SU-DHL-6 (cell line): ENCODE measurements at regions not wholly inside any gene's neighbourhood (a gene's known extent, or its start where the extent isn't known, plus 50 kb on each side); places are given as distances from the start of the nearest gene placed in this dataset.

Experiments
- H2AFZ ChIP-seq: fragments of 200-600 bp; sonication (generic); 2 replicates; pipeline ENCODE4 v1.6.1; 2014; ENCODE audit warnings: low read depth, mild to moderate bottlenecking, moderate library complexity, mixed read lengths, antibody characterized with exemption, low read length; ENCODE audit not compliant: severe bottlenecking
- H3F3A ChIP-seq: fragments of 200-600 bp; shearing (Covaris generic); 2 replicates; pipeline ENCODE4 v1.6.0; 2016; ENCODE audit warnings: antibody characterized with exemption, mild to moderate bottlenecking; ENCODE audit not compliant: insufficient read depth
- H3K27ac ChIP-seq: fragments of 200-600 bp; sonication (generic); 2 replicates; pipeline ENCODE4 v1.5.1; 2016; ENCODE audit warnings: low read depth, mild to moderate bottlenecking, low read length, moderate library complexity, mixed read lengths
- H3K27me3 ChIP-seq: fragments of 200-600 bp; sonication (generic), shearing (Covaris generic); 2 replicates; pipeline ENCODE4 v1.6.0; 2014; ENCODE audit warnings: mild to moderate bottlenecking, low read length
- H3K36me3 ChIP-seq: fragments of 200-600 bp; sonication (generic); 2 replicates; pipeline ENCODE4 v1.6.1; 2014; ENCODE audit warnings: mild to moderate bottlenecking, low read length, mixed read lengths
- H3K4me2 ChIP-seq: fragments of 300-600, 200-600 bp; shearing (Covaris generic), sonication (generic); 2 replicates; pipeline ENCODE4 v1.6.0; 2014; ENCODE audit warnings: low read length, low read depth, mild to moderate bottlenecking; ENCODE audit not compliant: poor library complexity, severe bottlenecking
- H3K4me3 ChIP-seq: fragments of 200-600 bp; sonication (generic); 2 replicates; pipeline ENCODE4 v1.5.1; 2014; ENCODE audit warnings: antibody characterized with exemption, low read length, mild to moderate bottlenecking, mixed read lengths; ENCODE audit not compliant: insufficient read depth, poor library complexity, severe bottlenecking
- H3K79me2 ChIP-seq: fragments of 200-600 bp; sonication (generic); 2 replicates; pipeline ENCODE4 v1.6.1; 2014; ENCODE audit warnings: mild to moderate bottlenecking, low read length, moderate library complexity; ENCODE audit not compliant: insufficient read depth
- H3K9ac ChIP-seq: fragments of 200-600 bp; sonication (generic); 2 replicates; pipeline ENCODE4 v1.7.0; 2014; ENCODE audit warnings: mild to moderate bottlenecking, low read length
- H3K9me2 ChIP-seq: fragments of 200-600 bp; sonication (generic); replicated peaks from 2 replicates; pipeline ENCODE4 v1.6.1; 2014; ENCODE audit warnings: low read length; ENCODE audit not compliant: insufficient read depth
- H3K9me3 ChIP-seq: fragments of 200-600 bp; sonication (generic); 2 replicates; pipeline ENCODE4 v1.6.1; 2014; ENCODE audit warnings: low read length, mixed read lengths; ENCODE audit not compliant: insufficient read depth
- H4K20me1 ChIP-seq: fragments of 200-600 bp; sonication (generic); 2 replicates; pipeline ENCODE4 v1.6.1; 2014; ENCODE audit warnings: low read depth, mild to moderate bottlenecking, antibody characterized with exemption, low read length, moderate library complexity, mixed read lengths
- EZH2phosphoT487 ChIP-seq: fragments of 200-600 bp; sonication (generic), shearing (Covaris generic); conservative IDR thresholded peaks from 2 replicates; pipeline ENCODE4 v1.6.1; 2018; ENCODE audit warnings: mild to moderate bottlenecking, antibody characterized with exemption, low read length, moderate library complexity, mixed read lengths
- TF ChIP-seq, protein P1 (sequence below): fragments of 200-600 bp; sonication (generic); IDR thresholded peaks from one replicate; pipeline ENCODE4 v1.5.1; 2017; ENCODE audit warnings: antibody characterized with exemption, mild to moderate bottlenecking, low read length, moderate library complexity; ENCODE audit not compliant: insufficient read depth, poor library complexity, severe bottlenecking

DNA sequence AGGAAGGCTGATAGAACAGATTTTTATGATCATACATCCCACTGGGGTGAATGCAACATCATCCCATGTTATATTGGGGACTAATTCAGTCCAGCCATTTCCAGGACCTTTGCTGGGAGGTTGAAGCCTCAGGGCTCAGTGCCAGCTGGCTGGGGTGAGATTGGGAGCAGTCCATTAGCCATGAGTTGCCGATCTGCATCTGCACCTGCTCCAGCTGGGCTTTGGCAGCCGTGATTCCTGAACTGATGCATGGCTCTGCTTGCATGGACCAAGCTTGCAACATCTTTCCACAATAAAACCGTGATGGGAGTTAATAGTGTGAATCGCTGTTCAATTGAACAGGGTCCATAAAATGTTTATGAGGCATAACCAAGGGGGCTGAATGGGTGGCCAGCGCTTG, 346.9 kb downstream of the TYW1 start:
- H3F3A ChIP-seq: no peaks in the 10 kb centered on the region
- no peaks in the 10 kb centered on the region for H3K79me2 ChIP-seq
- H4K20me1 ChIP-seq: no peaks in the 10 kb centered on the region
- no peak overlapping the region for H3K4me2 ChIP-seq
- no peaks in the 10 kb centered on the region for H3K9me2 ChIP-seq
- no peak overlapping the region for H3K4me3 ChIP-seq
- H3K27me3 ChIP-seq: no peaks in the 10 kb centered on the region
- H3K9ac ChIP-seq: no peak overlapping the region
- H2AFZ ChIP-seq: no peak overlapping the region
- no peaks in the 10 kb centered on the region for H3K36me3 ChIP-seq
- H3K9me3 ChIP-seq: 0 out of 2 replicates have a peak, but pooled peaks cover 3% of the 10 kb centered on the region
- no peak overlapping the region for H3K27ac ChIP-seq
- TF ChIP-seq, protein P1, sequence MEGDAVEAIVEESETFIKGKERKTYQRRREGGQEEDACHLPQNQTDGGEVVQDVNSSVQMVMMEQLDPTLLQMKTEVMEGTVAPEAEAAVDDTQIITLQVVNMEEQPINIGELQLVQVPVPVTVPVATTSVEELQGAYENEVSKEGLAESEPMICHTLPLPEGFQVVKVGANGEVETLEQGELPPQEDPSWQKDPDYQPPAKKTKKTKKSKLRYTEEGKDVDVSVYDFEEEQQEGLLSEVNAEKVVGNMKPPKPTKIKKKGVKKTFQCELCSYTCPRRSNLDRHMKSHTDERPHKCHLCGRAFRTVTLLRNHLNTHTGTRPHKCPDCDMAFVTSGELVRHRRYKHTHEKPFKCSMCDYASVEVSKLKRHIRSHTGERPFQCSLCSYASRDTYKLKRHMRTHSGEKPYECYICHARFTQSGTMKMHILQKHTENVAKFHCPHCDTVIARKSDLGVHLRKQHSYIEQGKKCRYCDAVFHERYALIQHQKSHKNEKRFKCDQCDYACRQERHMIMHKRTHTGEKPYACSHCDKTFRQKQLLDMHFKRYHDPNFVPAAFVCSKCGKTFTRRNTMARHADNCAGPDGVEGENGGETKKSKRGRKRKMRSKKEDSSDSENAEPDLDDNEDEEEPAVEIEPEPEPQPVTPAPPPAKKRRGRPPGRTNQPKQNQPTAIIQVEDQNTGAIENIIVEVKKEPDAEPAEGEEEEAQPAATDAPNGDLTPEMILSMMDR: no peak
- no peak for TF ChIP-seq EZH2phosphoT487

DNA sequence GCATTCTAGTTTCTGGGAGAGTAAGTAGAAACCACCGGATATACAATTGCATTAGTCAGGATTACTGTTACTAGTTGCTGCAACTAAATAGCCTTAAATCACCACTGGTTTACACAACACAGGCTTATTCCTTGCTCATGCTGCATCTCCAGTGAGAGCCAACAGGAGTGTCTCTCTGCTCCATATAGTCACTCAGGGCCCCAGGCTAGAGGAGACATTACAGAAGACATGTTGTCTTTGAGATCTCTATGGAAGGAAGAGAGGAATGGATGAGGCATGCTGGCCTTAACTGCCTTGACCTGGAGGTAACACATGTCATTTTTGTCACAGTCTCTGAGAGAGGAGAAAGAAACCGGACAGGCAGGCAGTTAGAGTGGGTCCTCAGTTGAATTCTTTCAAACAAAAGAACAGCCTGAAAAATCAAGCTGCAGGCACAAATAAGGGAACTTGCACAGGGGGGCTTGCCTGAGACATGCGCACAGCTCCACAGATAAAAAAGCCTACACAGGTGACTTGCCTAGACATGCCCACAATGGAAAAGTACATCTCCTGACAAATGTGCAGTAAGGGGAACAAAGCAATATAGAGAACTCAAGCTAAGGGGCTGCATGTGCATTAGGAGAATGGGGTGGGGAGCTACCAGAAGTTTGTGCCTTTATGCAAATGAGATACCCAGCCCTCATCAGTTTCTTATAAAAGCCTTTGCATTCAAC, 348.0 kb downstream of the TYW1 start:
- H2AFZ ChIP-seq: no peak overlapping the region
- H3K9me2 ChIP-seq: no peaks in the 10 kb centered on the region

DNA sequence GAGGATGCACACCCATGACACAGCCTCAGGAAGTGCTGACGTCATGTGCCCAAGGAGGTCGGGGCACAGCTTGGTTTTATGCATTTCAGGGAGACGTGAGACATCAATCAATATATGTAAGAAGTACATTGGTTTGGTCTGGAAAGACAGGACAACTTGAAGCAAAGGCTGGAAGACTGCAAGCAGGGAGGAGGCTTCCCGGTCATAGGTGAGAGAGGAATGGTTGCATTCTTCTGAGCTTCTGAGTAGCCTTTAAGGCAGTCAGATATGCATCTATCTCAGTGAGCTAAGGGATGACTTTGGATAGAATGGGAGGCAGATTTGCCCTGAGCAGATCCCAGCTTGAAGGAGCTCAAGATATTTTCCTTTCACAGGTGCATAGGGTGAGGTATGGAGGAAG, 349.5 kb downstream of the TYW1 start:
- no peak for TF ChIP-seq EZH2phosphoT487
- TF ChIP-seq, protein P1: no peak
- no peaks in the 10 kb centered on the region for H3K27me3 ChIP-seq
- no peak overlapping the region for H3K4me2 ChIP-seq
- H3K9me2 ChIP-seq: no peaks in the 10 kb centered on the region
- no peaks in the 10 kb centered on the region for H3K79me2 ChIP-seq
- no peaks in the 10 kb centered on the region for H3F3A ChIP-seq
- no peak overlapping the region for H3K27ac ChIP-seq
- no peak overlapping the region for H2AFZ ChIP-seq
- no peaks in the 10 kb centered on the region for H3K36me3 ChIP-seq
- H4K20me1 ChIP-seq: no peaks in the 10 kb centered on the region
- H3K4me3 ChIP-seq: no peak overlapping the region
- H3K9ac ChIP-seq: no peak overlapping the region
- H3K9me3 ChIP-seq: 0 out of 2 replicates have a peak, but pooled peaks cover 3% of the 10 kb centered on the region

More for the DNA sequence above, 348.0 kb downstream of the TYW1 start:
- Histone ChIP-seq H3K9ac (no peak overlapping the region), H3K4me2 (no peak overlapping the region), H3K36me3 (no peaks in the 10 kb centered on the region), H3K9me3 (0 out of 2 replicates have a peak, but pooled peaks cover 3% of the 10 kb centered on the region), H3K4me3 (no peak overlapping the region), H3F3A (no peaks in the 10 kb centered on the region), H3K27ac (no peak overlapping the region), H3K79me2 (no peaks in the 10 kb centered on the region), H3K27me3 (no peaks in the 10 kb centered on the region), H4K20me1 (no peaks in the 10 kb centered on the region)
- no peak for TF ChIP-seq EZH2phosphoT487
- TF ChIP-seq, protein P1: no peak
